ENCODE measurements at regions not wholly inside any gene's neighbourhood (a gene's known extent, or its start where the extent isn't known, plus 50 kb on each side); places are given as distances from the start of the nearest gene placed in this dataset.

GRCh38 chr1:5765997-5766913, 226.0 kb downstream of the NPHP4 start:
- no peak for DNase-seq

GRCh38 chr1:5765483-5765882, 226.7 kb downstream of the NPHP4 start:
- no peak for DNase-seq

- no peak for DNase-seq
Observed at GRCh38 chr1:5764959-5765358, 227.3 kb downstream of the NPHP4 start.

- DNase-seq = no peak
Observed at GRCh38 chr1:5764464-5764863, 227.8 kb downstream of the NPHP4 start.

GRCh38 chr1:5763696-5764370, 228.4 kb downstream of the NPHP4 start:
- no peak for DNase-seq

GRCh38 chr1:5758859-5759578, 233.2 kb downstream of the NPHP4 start:
- no peak for DNase-seq

GRCh38 chr1:5758000-5758858, 234.0 kb downstream of the NPHP4 start:
- DNase-seq = no peak

GRCh38 chr1:5757187-5757805, 234.9 kb downstream of the NPHP4 start:
- no peak for DNase-seq

GRCh38 chr1:5756434-5757186, 235.6 kb downstream of the NPHP4 start:
- no peak for DNase-seq

- DNase-seq = no peak
Observed at GRCh38 chr1:5755552-5756125, 236.6 kb downstream of the NPHP4 start.

GRCh38 chr1:5754817-5755551, 237.2 kb downstream of the NPHP4 start:
- DNase-seq = no peak

GRCh38 chr1:5753549-5754421, 238.4 kb downstream of the NPHP4 start:
- DNase-seq = no peak

- DNase-seq = no peak
Observed at GRCh38 chr1:5752746-5753548, 239.3 kb downstream of the NPHP4 start.

- DNase-seq = peak; percentile 18
Observed at GRCh38 chr1:5751833-5752745, 240.1 kb downstream of the NPHP4 start.

GRCh38 chr1:5751163-5751540, 241.1 kb downstream of the NPHP4 start:
- no peak for DNase-seq

- DNase-seq = no peak
Observed at GRCh38 chr1:5750186-5751162, 241.8 kb downstream of the NPHP4 start.

Measured in hematopoietic multipotent progenitor cell treated with erythropoietin and hydrocortisone succinate and interleukin-3 and kit ligand, for 4 days (in vitro differentiated cells).